ENCODE measurements at regions not wholly inside any gene's neighbourhood (a gene's known extent, or its start where the extent isn't known, plus 50 kb on each side); places are given as distances from the start of the nearest gene placed in this dataset.

- TF ChIP-seq, protein P1, sequence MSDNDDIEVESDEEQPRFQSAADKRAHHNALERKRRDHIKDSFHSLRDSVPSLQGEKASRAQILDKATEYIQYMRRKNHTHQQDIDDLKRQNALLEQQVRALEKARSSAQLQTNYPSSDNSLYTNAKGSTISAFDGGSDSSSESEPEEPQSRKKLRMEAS (IDR thresholded peaks at IDR 0.05): no peak
- no peak for TF ChIP-seq REST (IDR thresholded peaks at IDR 0.05)
Observed at GRCh38 chr2:43159797-43160196, 66.6 kb downstream of the ZFP36L2 start (continued).

DNA sequence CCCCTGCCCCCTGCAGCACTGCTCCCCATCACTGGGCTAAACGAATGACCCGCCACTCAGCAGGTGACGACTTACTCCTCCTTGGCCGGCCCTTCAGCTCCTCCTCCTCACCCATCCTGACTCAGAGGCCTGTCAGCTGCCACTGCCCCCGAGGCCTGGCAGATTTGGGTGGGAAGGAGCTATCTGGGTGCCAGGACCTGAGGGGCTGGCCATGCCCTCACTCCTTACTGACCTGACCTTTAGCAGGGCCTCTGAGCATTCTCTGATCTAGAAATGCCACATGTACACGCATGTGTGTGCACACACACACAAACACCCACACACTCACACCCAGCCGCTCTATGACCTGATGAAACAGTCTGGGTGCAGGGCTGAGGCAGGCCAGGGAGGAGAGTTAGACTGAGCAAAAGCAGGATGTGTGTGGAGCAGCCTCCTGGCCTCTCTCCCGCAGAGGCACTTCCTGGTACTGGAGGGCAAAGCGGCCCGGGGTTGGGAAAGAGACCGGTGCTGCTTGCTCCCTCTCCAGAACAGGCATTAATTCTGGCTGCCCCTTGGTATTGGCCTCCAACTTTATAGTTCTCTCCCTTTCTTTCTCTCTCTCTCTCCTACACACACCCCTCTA lies 68.0 kb downstream of the ZFP36L2 start:
- H3K4me1 ChIP-seq (ENCODE audit: control insufficient read depth in 4 of 4, insufficient read depth in 4 of 4, low read length in 3 of 4): peaks cover 45 to 73% (median 64%) of the 10 kb centered on the region in 4 donors
- H3K9ac ChIP-seq (ENCODE audit: low read depth in 1 of 2, low read length in 2 of 2): peak overlapping the region; percentile 7 to 64
- no peaks in the 10 kb centered on the region for H3K27me3 ChIP-seq (ENCODE audit: control insufficient read depth in 4 of 4, insufficient read depth in 4 of 4, low read length in 3 of 4)
- H3K9me3 ChIP-seq (ENCODE audit: control insufficient read depth in 4 of 4, low read length in 3 of 4): no peaks in the 10 kb centered on the region
- TF ChIP-seq RXRA (IDR thresholded peaks at IDR 0.05) (peak; percentile 64 to 70), SP1 (IDR thresholded peaks at IDR 0.05) (peak; percentile 75), NR2F2 (IDR thresholded peaks at IDR 0.05) (peak; percentile 77), RAD21 (IDR thresholded peaks at IDR 0.05) (peak in 1 of 2 donors; percentile 38), EGR1 (IDR thresholded peaks at IDR 0.05; ENCODE audit: low read depth in 2 of 2) (peak; percentile 69 to 83), HNF4A (conservative IDR thresholded peaks at IDR 0.05) (peak in 1 of 2 donors; percentile 48)
- TF ChIP-seq, protein P2, sequence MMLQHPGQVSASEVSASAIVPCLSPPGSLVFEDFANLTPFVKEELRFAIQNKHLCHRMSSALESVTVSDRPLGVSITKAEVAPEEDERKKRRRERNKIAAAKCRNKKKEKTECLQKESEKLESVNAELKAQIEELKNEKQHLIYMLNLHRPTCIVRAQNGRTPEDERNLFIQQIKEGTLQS (IDR thresholded peaks at IDR 0.05): no peak
- TF ChIP-seq, protein P3, sequence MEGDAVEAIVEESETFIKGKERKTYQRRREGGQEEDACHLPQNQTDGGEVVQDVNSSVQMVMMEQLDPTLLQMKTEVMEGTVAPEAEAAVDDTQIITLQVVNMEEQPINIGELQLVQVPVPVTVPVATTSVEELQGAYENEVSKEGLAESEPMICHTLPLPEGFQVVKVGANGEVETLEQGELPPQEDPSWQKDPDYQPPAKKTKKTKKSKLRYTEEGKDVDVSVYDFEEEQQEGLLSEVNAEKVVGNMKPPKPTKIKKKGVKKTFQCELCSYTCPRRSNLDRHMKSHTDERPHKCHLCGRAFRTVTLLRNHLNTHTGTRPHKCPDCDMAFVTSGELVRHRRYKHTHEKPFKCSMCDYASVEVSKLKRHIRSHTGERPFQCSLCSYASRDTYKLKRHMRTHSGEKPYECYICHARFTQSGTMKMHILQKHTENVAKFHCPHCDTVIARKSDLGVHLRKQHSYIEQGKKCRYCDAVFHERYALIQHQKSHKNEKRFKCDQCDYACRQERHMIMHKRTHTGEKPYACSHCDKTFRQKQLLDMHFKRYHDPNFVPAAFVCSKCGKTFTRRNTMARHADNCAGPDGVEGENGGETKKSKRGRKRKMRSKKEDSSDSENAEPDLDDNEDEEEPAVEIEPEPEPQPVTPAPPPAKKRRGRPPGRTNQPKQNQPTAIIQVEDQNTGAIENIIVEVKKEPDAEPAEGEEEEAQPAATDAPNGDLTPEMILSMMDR (IDR thresholded peaks at IDR 0.05; ENCODE audit: low read depth, low read length, missing input control): no peak
- no peak overlapping the region for H3K4me3 ChIP-seq (ENCODE audit: low read depth in 1 of 3, low read length in 3 of 3)
- peak overlapping the region; percentile 87 to 91 for H3K27ac ChIP-seq (ENCODE audit: low read depth in 1 of 2, low read length in 2 of 2)
- H3K36me3 ChIP-seq (ENCODE audit: control insufficient read depth in 4 of 4, insufficient read depth in 3 of 4, low read depth in 1 of 4, low read length in 3 of 4): no peaks in the 10 kb centered on the region
- 22% methylated on average over 11 of the region's 11 CpGs for WGBS
- no peak for DNase-seq (ENCODE audit: low spot score)

DNA sequence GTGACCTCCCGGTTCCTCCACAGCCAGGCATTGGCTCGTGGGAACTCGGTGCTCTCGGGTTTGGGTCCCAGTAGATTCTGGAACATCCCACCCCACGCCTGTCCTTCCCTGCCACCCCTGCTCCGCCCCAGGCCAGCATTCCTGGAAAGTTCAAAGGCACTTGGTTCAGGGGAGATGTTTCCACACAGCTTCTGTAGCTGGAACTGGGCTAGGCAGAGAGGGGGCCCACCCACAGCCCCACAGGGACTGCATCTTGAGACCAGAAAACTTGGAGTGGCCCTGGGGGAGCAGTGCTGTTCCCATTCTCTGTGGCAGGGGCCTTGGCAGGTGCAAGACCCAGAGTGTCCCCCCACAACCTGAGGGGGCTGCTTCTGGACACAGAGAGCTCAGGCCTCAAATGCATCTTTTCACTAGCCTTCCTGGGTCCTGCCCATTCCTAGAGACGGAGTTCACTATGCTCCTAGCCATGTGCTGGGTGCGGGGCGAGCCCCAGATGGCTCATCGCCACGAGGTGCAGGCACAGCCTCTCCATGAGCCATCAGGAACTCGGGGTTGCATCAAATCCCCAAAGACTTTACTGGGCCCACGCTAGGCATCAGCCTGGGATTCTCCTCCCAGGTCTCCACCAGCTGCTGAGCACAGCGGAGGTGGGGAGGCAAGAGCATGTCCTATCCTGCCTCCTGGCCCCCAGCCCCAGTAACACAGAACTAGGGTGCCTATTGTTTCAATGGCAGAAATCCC lies 68.7 kb downstream of the ZFP36L2 start:
- Histone ChIP-seq H3K4me1 (ENCODE audit: control insufficient read depth in 4 of 4, insufficient read depth in 4 of 4, low read length in 3 of 4) (peaks cover 42 to 77% (median 66%) of the 10 kb centered on the region in 4 donors), H3K27ac (ENCODE audit: low read depth in 1 of 2, low read length in 2 of 2) (peak overlapping the region; percentile 87 to 91)

More for the DNA sequence above, 68.7 kb downstream of the ZFP36L2 start:
- no peaks in the 10 kb centered on the region for H3K36me3 ChIP-seq (ENCODE audit: control insufficient read depth in 4 of 4, insufficient read depth in 3 of 4, low read depth in 1 of 4, low read length in 3 of 4)
- TF ChIP-seq RXRA (IDR thresholded peaks at IDR 0.05): peak; percentile 61 to 69
- TF ChIP-seq, protein P2 (IDR thresholded peaks at IDR 0.05): no peak
- peak; percentile 23 to 31 for TF ChIP-seq HNF4A (conservative IDR thresholded peaks at IDR 0.05)
- TF ChIP-seq EGR1 (IDR thresholded peaks at IDR 0.05; ENCODE audit: low read depth in 2 of 2): no peak
- TF ChIP-seq, protein P1 (IDR thresholded peaks at IDR 0.05): no peak
- TF ChIP-seq ZBTB33 (IDR thresholded peaks at IDR 0.05): no peak
- no peak for TF ChIP-seq HNF4G (IDR thresholded peaks at IDR 0.05)
- TF ChIP-seq SP1 (IDR thresholded peaks at IDR 0.05): peak; percentile 50
- H3K9me3 ChIP-seq (ENCODE audit: control insufficient read depth in 4 of 4, low read length in 3 of 4): no peaks in the 10 kb centered on the region
- H3K9ac ChIP-seq (ENCODE audit: low read depth in 1 of 2, low read length in 2 of 2): no peak overlapping the region
- no peaks in the 10 kb centered on the region for H3K27me3 ChIP-seq (ENCODE audit: control insufficient read depth in 4 of 4, insufficient read depth in 4 of 4, low read length in 3 of 4)
- no peak for DNase-seq (ENCODE audit: low spot score)
- no peak overlapping the region for H3K4me3 ChIP-seq (ENCODE audit: low read depth in 1 of 3, low read length in 3 of 3)
- 65% methylated on average over 14 of the region's 14 CpGs for WGBS

Data from liver (tissue), 8 donors.